PC-3 (cell line): ENCODE measurements at regions not wholly inside any gene's neighbourhood (a gene's known extent, or its start where the extent isn't known, plus 50 kb on each side); places are given as distances from the start of the nearest gene placed in this dataset.

Experiments used
- ATAC-seq: fragments of 200-7000 bp; cut with Tn5 transposase; 2 replicates; pipeline ENCODE4 v1.9.1; 2020; ENCODE audit warnings: mild to moderate bottlenecking, moderate library complexity
- BruUV-seq: library from RNA; stranded (reverse); fragments of 400-500 nt; replicated peaks from 2 replicates; lab custom pipeline; 2021; lab: Mats Ljungman, UMichigan
- CTCF ChIA-PET: fragments of 300-600 bp; sonication (Branson Sonifier 250); formaldehyde crosslinking; loops from one replicate; lab custom pipeline; 2022; ENCODE audit warnings: antibody characterized with exemption; lab: Charles Lee
- POLR2A ChIA-PET: fragments of 300-600 bp; sonication (Branson Sonifier 250); formaldehyde crosslinking; loops from one replicate; lab custom pipeline; 2022; ENCODE audit warnings: antibody characterized with exemption; ENCODE audit not compliant: unreplicated experiment; lab: Charles Lee
- DNase-seq: peaks from one replicate; pipeline ENCODE4 v3.0.0-alpha.2; 2015
- H2AFZ ChIP-seq: fragments of 300-600 bp; sonication (generic); 2 replicates; pipeline ENCODE4 v1.6.0; 2016; ENCODE audit warnings: antibody characterized with exemption, low read length
- H3F3A ChIP-seq: fragments of 300-600 bp; sonication (generic); one replicate; pipeline ENCODE4 v1.6.0; 2017; ENCODE audit warnings: antibody characterized with exemption, low read length, control low read depth, mild to moderate bottlenecking; ENCODE audit not compliant: unreplicated experiment
- H3K27ac ChIP-seq: fragments of 300-600 bp; sonication (generic); 2 replicates; pipeline ENCODE4 v1.5.1; 2016; ENCODE audit warnings: mild to moderate bottlenecking, low read length
- H3K27me3 ChIP-seq: fragments of 300-600 bp; sonication (generic); 2 replicates; pipeline ENCODE4 v1.6.1; 2016; ENCODE audit warnings: low read length, mixed read lengths
- H3K36me3 ChIP-seq: fragments of 300-600 bp; sonication (generic); 2 replicates; pipeline ENCODE4 v1.6.1; 2016; ENCODE audit warnings: low read depth, mixed run types, low read length, mixed read lengths
- H3K4me1 ChIP-seq: fragments of 300-600 bp; sonication (generic); 2 replicates; pipeline ENCODE4 v1.5.1; 2016; ENCODE audit warnings: low read length; ENCODE audit not compliant: insufficient read depth
- H3K4me2 ChIP-seq: fragments of 300-600 bp; sonication (generic); 2 replicates; pipeline ENCODE4 v1.6.0; 2016; ENCODE audit warnings: low read length
- H3K4me3 ChIP-seq: fragments of 300-600 bp; sonication (generic); 2 replicates; pipeline ENCODE4 v1.5.1; 2016; ENCODE audit warnings: mild to moderate bottlenecking, low read length, mixed read lengths
- H3K79me2 ChIP-seq: fragments of 300-600 bp; sonication (generic); 2 replicates; pipeline ENCODE4 v1.6.1; 2017; ENCODE audit warnings: low read length, mixed read lengths
- H3K9ac ChIP-seq: fragments of 300-600 bp; sonication (generic); 2 replicates; pipeline ENCODE4 v1.6.0; 2016; ENCODE audit warnings: mild to moderate bottlenecking, low read length
- H3K9me2 ChIP-seq: fragments of 300-600 bp; sonication (generic); replicated peaks from 2 replicates; pipeline ENCODE4 v1.6.1; 2016; ENCODE audit warnings: mixed run types, low read length, mixed read lengths
- H3K9me3 ChIP-seq: fragments of 300-600 bp; sonication (generic); 2 replicates; pipeline ENCODE4 v1.6.1; 2016; ENCODE audit warnings: low read length, mixed read lengths
- H4K20me1 ChIP-seq: fragments of 300-600 bp; sonication (generic); 2 replicates; pipeline ENCODE4 v1.6.1; 2016; ENCODE audit warnings: low read length, mixed read lengths
- CTCF ChIP-seq: fragments of 300-600 bp; sonication (generic); conservative IDR thresholded peaks from 2 replicates; pipeline ENCODE4 v1.5.1; 2017; ENCODE audit warnings: antibody characterized with exemption, low read depth, mild to moderate bottlenecking, low read length
- EZH2 ChIP-seq: fragments of 300-600 bp; sonication (generic); IDR thresholded peaks from one replicate; pipeline ENCODE4 v1.6.1; 2017; ENCODE audit warnings: antibody characterized with exemption, mild to moderate bottlenecking, low read length; ENCODE audit not compliant: unreplicated experiment
- EZH2phosphoT487 ChIP-seq: fragments of 300-600 bp; sonication (generic); IDR thresholded peaks from 2 replicates; pipeline ENCODE4 v1.6.1; 2018; ENCODE audit warnings: mild to moderate bottlenecking, antibody characterized with exemption, low read length, borderline replicate concordance
- intact Hi-C: fragments of 100-400 bp; cut with micrococcal nuclease; formaldehyde crosslinking; loops from 2 replicates; pipeline ENCODE4 v1.9.0; 2023

- H4K20me1 ChIP-seq, result no peaks in the 10 kb centered on the region
- no peak for DNase-seq
- H3K9me2 ChIP-seq, result no peaks in the 10 kb centered on the region
- no peak overlapping the region for H3K4me2 ChIP-seq
- H3K36me3 ChIP-seq, result no peaks in the 10 kb centered on the region
- ChIA-PET POLR2A (no interaction called here), CTCF (no interaction called here)
- H3K9me3 ChIP-seq, result no peaks in the 10 kb centered on the region
- intact Hi-C loops, result no loop called here
- no peak overlapping the region for H2AFZ ChIP-seq
- ATAC-seq, result no peak
- no peaks in the 10 kb centered on the region for H3K4me1 ChIP-seq
- no peaks in the 10 kb centered on the region for H3F3A ChIP-seq
- BruUV-seq, result no TSS peak
- H3K27ac ChIP-seq, result no peak overlapping the region
- H3K27me3 ChIP-seq, result peaks cover 65% of the 10 kb centered on the region
- TF ChIP-seq CTCF, result no peak
- TF ChIP-seq EZH2, result no peak
- no peak for TF ChIP-seq EZH2phosphoT487
- no peak overlapping the region for H3K4me3 ChIP-seq
- H3K9ac ChIP-seq, result no peak overlapping the region
- H3K79me2 ChIP-seq, result no peaks in the 10 kb centered on the region
These were observed 89.6 kb upstream of the DOK5 start for GRCh38 chr20:54385746-54386145.

- no TSS peak for BruUV-seq
- intact Hi-C loops, result no loop called here
These were observed 85.7 kb upstream of the DOK5 start for GRCh38 chr20:54389596-54390280.

More at GRCh38 chr20:54389596-54390280, 85.7 kb upstream of the DOK5 start:
- Histone ChIP-seq H3K9me2 (no peaks in the 10 kb centered on the region), H4K20me1 (no peaks in the 10 kb centered on the region), H3F3A (no peaks in the 10 kb centered on the region), H3K27ac (no peak overlapping the region), H3K27me3 (peaks cover 43% of the 10 kb centered on the region), H2AFZ (no peak overlapping the region), H3K9ac (no peak overlapping the region), H3K4me1 (no peaks in the 10 kb centered on the region), H3K79me2 (no peaks in the 10 kb centered on the region), H3K4me3 (no peak overlapping the region), H3K36me3 (no peaks in the 10 kb centered on the region), H3K4me2 (no peak overlapping the region), H3K9me3 (no peaks in the 10 kb centered on the region)
- no peak for TF ChIP-seq CTCF
- no peak for TF ChIP-seq EZH2
- ATAC-seq (no peak), DNase-seq (no peak)
- CTCF ChIA-PET, result no interaction called here
- POLR2A ChIA-PET, result no interaction called here
